ENCODE measurements at regions not wholly inside any gene's neighbourhood (a gene's known extent, or its start where the extent isn't known, plus 50 kb on each side); places are given as distances from the start of the nearest gene placed in this dataset.

- Histone ChIP-seq H3K27ac (ENCODE audit: low read depth, low read length) (no peak overlapping the region), H4K20me1 (ENCODE audit: insufficient read depth, low read length) (no peaks in the 10 kb centered on the region), H3K9me3 (ENCODE audit: insufficient read depth, low read depth, low read length) (no peaks in the 10 kb centered on the region), H3K4me3 (ENCODE audit: insufficient read depth, low read depth, low read length) (no peak overlapping the region), H3K27me3 (ENCODE audit: insufficient read depth, low read length) (no peaks in the 10 kb centered on the region), H3K36me3 (ENCODE audit: insufficient read depth, low read length) (no peaks in the 10 kb centered on the region), H3K4me1 (ENCODE audit: insufficient read depth, low read length) (no peaks in the 10 kb centered on the region), H3K79me2 (ENCODE audit: insufficient read depth, low read length) (no peaks in the 10 kb centered on the region), H2AFZ (ENCODE audit: low read depth, low read length) (no peak overlapping the region), H3K4me2 (ENCODE audit: low read length) (no peak overlapping the region), H3K9ac (ENCODE audit: low read length) (no peak overlapping the region)
- no peaks in the 10 kb centered on the region for H3K9me3 Mint-ChIP-seq (ENCODE audit: unreplicated experiment)
- no peaks in the 10 kb centered on the region for H3K27me3 Mint-ChIP-seq (ENCODE audit: low read depth, unreplicated experiment)
- peaks cover 3% of the 10 kb centered on the region for H3K4me1 Mint-ChIP-seq (ENCODE audit: low read depth, unreplicated experiment)
- no peaks in the 10 kb centered on the region for H3K36me3 Mint-ChIP-seq (ENCODE audit: low read depth, unreplicated experiment)
- no peak overlapping the region for H3K4me3 Mint-ChIP-seq (ENCODE audit: unreplicated experiment)
- FAIRE-seq, result no peak
- TF ChIP-seq CTCF (IDR thresholded peaks at IDR 0.05; ENCODE audit: insufficient read depth, low read depth, low read length) (no peak), EZH2 (IDR thresholded peaks at IDR 0.05; ENCODE audit: insufficient read depth, low read length) (no peak)
- H3K27ac Mint-ChIP-seq (ENCODE audit: unreplicated experiment), result no peak overlapping the region
- no peak for DNase-seq (ENCODE audit: low read depth)
Measured at GRCh38 chr5:26578002-26578401, 460.4 kb downstream of the CDH9 start.

- no peaks in the 10 kb centered on the region for H3K9me3 Mint-ChIP-seq (ENCODE audit: unreplicated experiment)
- H3K27ac Mint-ChIP-seq (ENCODE audit: unreplicated experiment), result no peak overlapping the region
- H3K4me2 ChIP-seq (ENCODE audit: low read length), result no peak overlapping the region
- H3K79me2 ChIP-seq (ENCODE audit: insufficient read depth, low read length), result no peaks in the 10 kb centered on the region
- no peak overlapping the region for H3K4me3 ChIP-seq (ENCODE audit: insufficient read depth, low read depth, low read length)
- H3K27me3 Mint-ChIP-seq (ENCODE audit: low read depth, unreplicated experiment), result no peaks in the 10 kb centered on the region
- no peaks in the 10 kb centered on the region for H3K9me3 ChIP-seq (ENCODE audit: insufficient read depth, low read depth, low read length)
- H3K27me3 ChIP-seq (ENCODE audit: insufficient read depth, low read length), result no peaks in the 10 kb centered on the region
- H3K36me3 ChIP-seq (ENCODE audit: insufficient read depth, low read length), result no peaks in the 10 kb centered on the region
- H3K36me3 Mint-ChIP-seq (ENCODE audit: low read depth, unreplicated experiment), result no peaks in the 10 kb centered on the region
- H3K9ac ChIP-seq (ENCODE audit: low read length), result no peak overlapping the region
- TF ChIP-seq CTCF (IDR thresholded peaks at IDR 0.05; ENCODE audit: insufficient read depth, low read depth, low read length) (no peak), EZH2 (IDR thresholded peaks at IDR 0.05; ENCODE audit: insufficient read depth, low read length) (no peak)
- H2AFZ ChIP-seq (ENCODE audit: low read depth, low read length), result no peak overlapping the region
- no peaks in the 10 kb centered on the region for H3K4me1 ChIP-seq (ENCODE audit: insufficient read depth, low read length)
- FAIRE-seq, result no peak
- peaks cover 6% of the 10 kb centered on the region for H3K4me1 Mint-ChIP-seq (ENCODE audit: low read depth, unreplicated experiment)
- no peak overlapping the region for H3K4me3 Mint-ChIP-seq (ENCODE audit: unreplicated experiment)
- H3K27ac ChIP-seq (ENCODE audit: low read depth, low read length), result no peak overlapping the region
- H4K20me1 ChIP-seq (ENCODE audit: insufficient read depth, low read length), result no peaks in the 10 kb centered on the region
- no peak for DNase-seq (ENCODE audit: low read depth)
Measured at GRCh38 chr5:26572480-26572879, 465.9 kb downstream of the CDH9 start.

- H3K36me3 ChIP-seq (ENCODE audit: insufficient read depth, low read length), result no peaks in the 10 kb centered on the region
- no peaks in the 10 kb centered on the region for H3K9me3 ChIP-seq (ENCODE audit: insufficient read depth, low read depth, low read length)
- H3K4me2 ChIP-seq (ENCODE audit: low read length), result no peak overlapping the region
- H3K79me2 ChIP-seq (ENCODE audit: insufficient read depth, low read length), result no peaks in the 10 kb centered on the region
- H3K27me3 ChIP-seq (ENCODE audit: insufficient read depth, low read length), result no peaks in the 10 kb centered on the region
- DNase-seq (ENCODE audit: low read depth) (no peak), FAIRE-seq (no peak)
- H2AFZ ChIP-seq (ENCODE audit: low read depth, low read length), result no peak overlapping the region
- no peaks in the 10 kb centered on the region for H4K20me1 ChIP-seq (ENCODE audit: insufficient read depth, low read length)
- Mint-ChIP-seq H3K4me1 (ENCODE audit: low read depth, unreplicated experiment) (peaks cover 6% of the 10 kb centered on the region), H3K36me3 (ENCODE audit: low read depth, unreplicated experiment) (no peaks in the 10 kb centered on the region), H3K9me3 (ENCODE audit: unreplicated experiment) (no peaks in the 10 kb centered on the region), H3K27ac (ENCODE audit: unreplicated experiment) (no peak overlapping the region), H3K27me3 (ENCODE audit: low read depth, unreplicated experiment) (no peaks in the 10 kb centered on the region), H3K4me3 (ENCODE audit: unreplicated experiment) (no peak overlapping the region)
- TF ChIP-seq CTCF (IDR thresholded peaks at IDR 0.05; ENCODE audit: insufficient read depth, low read depth, low read length) (no peak), EZH2 (IDR thresholded peaks at IDR 0.05; ENCODE audit: insufficient read depth, low read length) (no peak)
- H3K4me1 ChIP-seq (ENCODE audit: insufficient read depth, low read length), result no peaks in the 10 kb centered on the region
- H3K9ac ChIP-seq (ENCODE audit: low read length), result no peak overlapping the region
- no peak overlapping the region for H3K27ac ChIP-seq (ENCODE audit: low read depth, low read length)
- H3K4me3 ChIP-seq (ENCODE audit: insufficient read depth, low read depth, low read length), result no peak overlapping the region
Measured at GRCh38 chr5:26569929-26570258, 468.5 kb downstream of the CDH9 start.

Data from astrocyte (in vitro differentiated cells and primary cell).